HG02623 (cell line): ENCODE measurements at regions not wholly inside any gene's neighbourhood (a gene's known extent, or its start where the extent isn't known, plus 50 kb on each side); places are given as distances from the start of the nearest gene placed in this dataset.
"Not testable (repeated sequence)": the region's sequence is repeated elsewhere in the genome, so short reads cannot be mapped to it uniquely, and the experiment has no call there.

Source experiments
- ATAC-seq: cut with Tn5 transposase; IDR thresholded peaks from one replicate; pipeline ENCODE4 v1.9.1; 2021; ENCODE audit warnings: moderate library complexity; ENCODE audit not compliant: unreplicated experiment

GRCh38 chr15:66882251-66883020 is 180.4 kb downstream of the SMAD6 start:
- ATAC-seq: no peak

GRCh38 chr15:66883284-66883911 is 181.4 kb downstream of the SMAD6 start:
- no peak for ATAC-seq

GRCh38 chr15:66884115-66884622 is 181.2 kb upstream of the SMAD3 start:
- no peak for ATAC-seq

GRCh38 chr15:66884661-66885237 is 180.7 kb upstream of the SMAD3 start:
- no peak for ATAC-seq

GRCh38 chr15:66885281-66885915 is 180.0 kb upstream of the SMAD3 start:
- ATAC-seq: no peak

GRCh38 chr15:66886241-66886675 is 179.1 kb upstream of the SMAD3 start:
- no peak for ATAC-seq

- ATAC-seq: no peak
Observed at GRCh38 chr15:66886686-66887273, 178.6 kb upstream of the SMAD3 start.

- not testable (repeated sequence) for ATAC-seq
Observed at GRCh38 chr15:66889298-66889697, 176.1 kb upstream of the SMAD3 start.

GRCh38 chr15:66891776-66892175 is 173.6 kb upstream of the SMAD3 start:
- ATAC-seq: no peak

- no peak for ATAC-seq
Observed at GRCh38 chr15:66893294-66893693, 172.1 kb upstream of the SMAD3 start.

- no peak for ATAC-seq
Observed at GRCh38 chr15:66894363-66894762, 171.0 kb upstream of the SMAD3 start.

GRCh38 chr15:66894986-66895780 is 170.2 kb upstream of the SMAD3 start:
- no peak for ATAC-seq

GRCh38 chr15:66895794-66896453 is 169.5 kb upstream of the SMAD3 start:
- ATAC-seq: no peak

- no peak for ATAC-seq
Observed at GRCh38 chr15:66896611-66897010, 168.8 kb upstream of the SMAD3 start.

- ATAC-seq: no peak
Observed at GRCh38 chr15:66897416-66897815, 168.0 kb upstream of the SMAD3 start.

- ATAC-seq: no peak
Observed at GRCh38 chr15:66897971-66898370, 167.4 kb upstream of the SMAD3 start.

- no peak for ATAC-seq
Observed at GRCh38 chr15:66898656-66899386, 166.6 kb upstream of the SMAD3 start.

GRCh38 chr15:66899555-66900350 is 165.6 kb upstream of the SMAD3 start:
- no peak for ATAC-seq
